ENCODE measurements at regions not wholly inside any gene's neighbourhood (a gene's known extent, or its start where the extent isn't known, plus 50 kb on each side); places are given as distances from the start of the nearest gene placed in this dataset.

DNA sequence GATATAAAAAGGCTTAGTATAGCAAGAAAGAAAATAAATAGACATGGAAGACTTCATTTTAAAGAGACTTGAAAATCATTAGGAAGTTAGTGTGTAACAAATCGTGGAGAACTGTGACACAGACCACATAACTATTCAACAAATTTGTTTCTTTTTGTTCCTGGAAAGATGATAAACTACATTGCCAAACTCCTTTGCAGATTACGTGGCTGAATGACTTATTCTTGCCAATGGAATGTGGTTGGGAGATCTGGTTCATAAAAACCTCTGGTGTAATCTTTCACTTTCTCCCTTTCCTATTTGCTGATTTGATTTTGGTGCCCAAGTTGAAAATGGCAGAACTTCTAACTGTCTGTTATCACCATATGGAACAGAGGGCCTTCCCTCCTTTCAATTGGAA, 328.9 kb upstream of the MEF2C start:
- ChIA-PET CTCF (no interaction called here), POLR2A (no interaction called here)
- H3K9me3 ChIP-seq (replicated peaks; ENCODE audit: control insufficient read depth, insufficient read depth, low read length), result no peaks in the 10 kb centered on the region
- TF ChIP-seq EZH2 (IDR thresholded peaks at IDR 0.05; ENCODE audit: borderline replicate concordance, low read depth, low read length, severe bottlenecking) (no peak), POLR2A (IDR thresholded peaks at IDR 0.05; ENCODE audit: low read depth, low read length) (no peak), POLR2AphosphoS5 (IDR thresholded peaks at IDR 0.05; ENCODE audit: insufficient read depth, low read depth, low read length) (no peak), FOS (IDR thresholded peaks at IDR 0.05; ENCODE audit: borderline replicate concordance, insufficient read depth, low read length) (no peak), GATA2 (IDR thresholded peaks at IDR 0.05; ENCODE audit: insufficient read depth, insufficient read length, low read depth, low read length) (no peak), JUN (IDR thresholded peaks at IDR 0.05; ENCODE audit: borderline replicate concordance, insufficient read depth, insufficient read length, low read depth) (no peak), MYC (IDR thresholded peaks at IDR 0.05; ENCODE audit: low read depth, low read length) (no peak)
- TF ChIP-seq, protein P1, sequence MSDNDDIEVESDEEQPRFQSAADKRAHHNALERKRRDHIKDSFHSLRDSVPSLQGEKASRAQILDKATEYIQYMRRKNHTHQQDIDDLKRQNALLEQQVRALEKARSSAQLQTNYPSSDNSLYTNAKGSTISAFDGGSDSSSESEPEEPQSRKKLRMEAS (IDR thresholded peaks at IDR 0.05; ENCODE audit: insufficient read depth, insufficient read length), result no peak
- TF ChIP-seq, protein P2, sequence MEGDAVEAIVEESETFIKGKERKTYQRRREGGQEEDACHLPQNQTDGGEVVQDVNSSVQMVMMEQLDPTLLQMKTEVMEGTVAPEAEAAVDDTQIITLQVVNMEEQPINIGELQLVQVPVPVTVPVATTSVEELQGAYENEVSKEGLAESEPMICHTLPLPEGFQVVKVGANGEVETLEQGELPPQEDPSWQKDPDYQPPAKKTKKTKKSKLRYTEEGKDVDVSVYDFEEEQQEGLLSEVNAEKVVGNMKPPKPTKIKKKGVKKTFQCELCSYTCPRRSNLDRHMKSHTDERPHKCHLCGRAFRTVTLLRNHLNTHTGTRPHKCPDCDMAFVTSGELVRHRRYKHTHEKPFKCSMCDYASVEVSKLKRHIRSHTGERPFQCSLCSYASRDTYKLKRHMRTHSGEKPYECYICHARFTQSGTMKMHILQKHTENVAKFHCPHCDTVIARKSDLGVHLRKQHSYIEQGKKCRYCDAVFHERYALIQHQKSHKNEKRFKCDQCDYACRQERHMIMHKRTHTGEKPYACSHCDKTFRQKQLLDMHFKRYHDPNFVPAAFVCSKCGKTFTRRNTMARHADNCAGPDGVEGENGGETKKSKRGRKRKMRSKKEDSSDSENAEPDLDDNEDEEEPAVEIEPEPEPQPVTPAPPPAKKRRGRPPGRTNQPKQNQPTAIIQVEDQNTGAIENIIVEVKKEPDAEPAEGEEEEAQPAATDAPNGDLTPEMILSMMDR (IDR thresholded peaks at IDR 0.05; ENCODE audit: extremely low read depth in 1 of 2, insufficient read depth in 1 of 2, low read depth in 1 of 2, low read length in 2 of 2), result no peak
- no peaks in the 10 kb centered on the region for H3K4me1 ChIP-seq (ENCODE audit: control insufficient read depth, extremely low read depth, insufficient read depth, low read length)
- dilution Hi-C loops (cut with MboI; ENCODE audit: extremely low pct_ligation_motif_present, low sequenced_read_pairs), result no loop called here
- no TSS peak for BruUV-seq (replicated peaks)
- no peak overlapping the region for H3K4me2 ChIP-seq (ENCODE audit: insufficient read depth, low read length)
- no peak overlapping the region for H2AFZ ChIP-seq (ENCODE audit: low read depth, low read length)
- DNase-seq (ENCODE audit: low read depth, low spot score) (no peak), FAIRE-seq (no peak)
- intact Hi-C loops (cut with micrococcal nuclease), result no loop called here
- no peaks in the 10 kb centered on the region for H4K20me1 ChIP-seq (replicated peaks; ENCODE audit: control insufficient read depth, extremely low read depth, insufficient read depth, low read length)
- no peaks in the 10 kb centered on the region for H3K79me2 ChIP-seq (ENCODE audit: control insufficient read depth, insufficient read depth, low read length)
- no peak overlapping the region for H3K9ac ChIP-seq (replicated peaks; ENCODE audit: extremely low read depth, insufficient read depth, low read length)
- H3K27ac ChIP-seq (ENCODE audit: insufficient read depth, low read depth, low read length), result no peak overlapping the region
- no peaks in the 10 kb centered on the region for H3K36me3 ChIP-seq (ENCODE audit: control insufficient read depth in 2 of 2, extremely low read depth in 1 of 2, insufficient read depth in 2 of 2, low read length in 2 of 2)
- no peak overlapping the region for H3K4me3 ChIP-seq (replicated peaks in 1 of 3; ENCODE audit: insufficient read depth in 1 of 3, low read depth in 1 of 3, low read length in 3 of 3)
- no peaks in the 10 kb centered on the region for H3K9me1 ChIP-seq (replicated peaks; ENCODE audit: control insufficient read depth, extremely low read depth, insufficient read depth, low read length)
- H3K27me3 ChIP-seq (ENCODE audit: control insufficient read depth in 2 of 2, insufficient read depth in 2 of 2, low read length in 2 of 2), result no peaks in the 10 kb centered on the region

All from endothelial cell of umbilical vein (primary cell).